GM12865 (cell line): ENCODE measurements at regions not wholly inside any gene's neighbourhood (a gene's known extent, or its start where the extent isn't known, plus 50 kb on each side); places are given as distances from the start of the nearest gene placed in this dataset.
"Not testable (repeated sequence)": the region's sequence is repeated elsewhere in the genome, so short reads cannot be mapped to it uniquely, and the experiment has no call there.

Experiments used
- DNase-seq: peaks from one replicate; pipeline ENCODE4 v3.0.0; 2010; ENCODE audit warnings: low read depth
- H3K4me3 ChIP-seq: 2 replicates; pipeline ENCODE4 v1.5.1; 2011; ENCODE audit warnings: mild to moderate bottlenecking, low read depth, low read length, control low read depth
- TF ChIP-seq, protein P1 (sequence below): IDR thresholded peaks from 2 replicates; pipeline ENCODE4 v1.5.1; 2011; ENCODE audit warnings: low read length, control low read depth, low read depth, inconsistent platforms; ENCODE audit not compliant: insufficient read depth; ENCODE audit errors: missing control alignments

DNA sequence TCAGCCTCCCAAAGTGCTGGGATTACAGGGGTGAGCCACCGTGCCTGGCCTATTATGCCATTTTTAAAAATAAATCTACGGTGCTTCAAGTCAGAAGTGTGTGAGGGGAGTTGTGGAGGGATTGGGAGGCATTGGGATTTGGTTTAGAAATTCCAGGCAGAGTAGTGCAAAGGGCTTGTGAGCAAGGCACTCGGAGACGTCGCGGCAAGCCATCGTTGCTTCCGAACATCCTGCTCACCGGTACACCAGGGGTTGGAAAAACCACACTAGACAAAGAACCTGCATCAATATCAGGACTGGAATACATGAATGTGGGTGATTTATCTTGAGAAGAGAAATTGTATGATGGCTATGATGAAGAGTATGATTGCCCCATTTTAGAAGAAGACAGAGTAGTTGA, 227.0 kb downstream of the ALG10 start:
- DNase-seq: no peak
- TF ChIP-seq, protein P1, sequence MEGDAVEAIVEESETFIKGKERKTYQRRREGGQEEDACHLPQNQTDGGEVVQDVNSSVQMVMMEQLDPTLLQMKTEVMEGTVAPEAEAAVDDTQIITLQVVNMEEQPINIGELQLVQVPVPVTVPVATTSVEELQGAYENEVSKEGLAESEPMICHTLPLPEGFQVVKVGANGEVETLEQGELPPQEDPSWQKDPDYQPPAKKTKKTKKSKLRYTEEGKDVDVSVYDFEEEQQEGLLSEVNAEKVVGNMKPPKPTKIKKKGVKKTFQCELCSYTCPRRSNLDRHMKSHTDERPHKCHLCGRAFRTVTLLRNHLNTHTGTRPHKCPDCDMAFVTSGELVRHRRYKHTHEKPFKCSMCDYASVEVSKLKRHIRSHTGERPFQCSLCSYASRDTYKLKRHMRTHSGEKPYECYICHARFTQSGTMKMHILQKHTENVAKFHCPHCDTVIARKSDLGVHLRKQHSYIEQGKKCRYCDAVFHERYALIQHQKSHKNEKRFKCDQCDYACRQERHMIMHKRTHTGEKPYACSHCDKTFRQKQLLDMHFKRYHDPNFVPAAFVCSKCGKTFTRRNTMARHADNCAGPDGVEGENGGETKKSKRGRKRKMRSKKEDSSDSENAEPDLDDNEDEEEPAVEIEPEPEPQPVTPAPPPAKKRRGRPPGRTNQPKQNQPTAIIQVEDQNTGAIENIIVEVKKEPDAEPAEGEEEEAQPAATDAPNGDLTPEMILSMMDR: no peak
- H3K4me3 ChIP-seq: no peak overlapping the region

DNA sequence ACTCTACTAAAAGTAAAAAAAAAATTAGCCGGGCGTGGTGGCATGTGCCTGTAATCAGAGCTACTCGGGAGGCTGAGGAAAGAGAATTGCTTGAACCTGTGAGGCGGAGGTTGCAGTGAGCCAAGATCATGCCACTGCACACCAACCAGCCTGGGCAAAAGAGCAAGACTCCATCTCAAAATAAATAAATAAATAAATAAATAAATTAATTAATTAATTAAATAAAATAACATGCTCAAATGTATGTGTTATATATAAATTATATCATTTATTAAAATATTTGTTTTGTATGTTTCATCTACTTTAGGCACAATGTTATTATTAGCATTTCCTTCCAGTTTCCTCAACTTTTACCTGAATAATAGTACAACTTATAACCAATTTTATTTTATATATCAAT, 229.6 kb downstream of the ALG10 start:
- DNase-seq, H3K4me3 ChIP-seq: not testable (repeated sequence)

DNA sequence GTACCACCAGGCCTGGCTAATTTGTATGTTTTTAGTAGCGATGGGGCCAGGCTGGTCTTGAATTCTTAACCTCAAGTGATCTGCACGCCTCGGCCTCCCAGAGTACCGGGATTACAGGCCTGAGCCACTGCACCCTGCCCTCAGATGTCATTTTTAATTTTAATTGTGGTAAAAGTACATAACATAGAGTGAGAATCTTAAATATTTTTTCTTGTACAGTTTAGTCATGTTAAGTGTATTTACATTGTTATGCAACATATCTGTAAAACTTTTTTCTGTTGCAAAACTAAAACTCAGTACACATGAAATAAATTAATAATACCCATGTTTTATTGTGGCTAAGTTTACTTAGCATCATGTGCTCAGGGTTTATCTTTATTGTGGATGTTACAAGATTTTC, 231.4 kb downstream of the ALG10 start:
- TF ChIP-seq, protein P1: no peak
- H3K4me3 ChIP-seq: no peak overlapping the region
- DNase-seq: no peak

- DNase-seq: no peak
- no peak overlapping the region for H3K4me3 ChIP-seq
- TF ChIP-seq, protein P1: no peak
Observed at GRCh38 chr12:34257093-34257492, 234.8 kb downstream of the ALG10 start.

GRCh38 chr12:34262140-34262539, 239.8 kb downstream of the ALG10 start:
- not testable (repeated sequence) for H3K4me3 ChIP-seq, DNase-seq

- TF ChIP-seq, protein P1: no peak
- DNase-seq: no peak
- no peak overlapping the region for H3K4me3 ChIP-seq
Observed at GRCh38 chr12:34264110-34264509, 241.8 kb downstream of the ALG10 start.

- not testable (repeated sequence) for DNase-seq, H3K4me3 ChIP-seq
Observed at GRCh38 chr12:34273703-34274102, 251.4 kb downstream of the ALG10 start.

GRCh38 chr12:34275129-34275528, 252.8 kb downstream of the ALG10 start:
- no peak overlapping the region for H3K4me3 ChIP-seq
- TF ChIP-seq, protein P1: no peak
- DNase-seq: no peak

DNA sequence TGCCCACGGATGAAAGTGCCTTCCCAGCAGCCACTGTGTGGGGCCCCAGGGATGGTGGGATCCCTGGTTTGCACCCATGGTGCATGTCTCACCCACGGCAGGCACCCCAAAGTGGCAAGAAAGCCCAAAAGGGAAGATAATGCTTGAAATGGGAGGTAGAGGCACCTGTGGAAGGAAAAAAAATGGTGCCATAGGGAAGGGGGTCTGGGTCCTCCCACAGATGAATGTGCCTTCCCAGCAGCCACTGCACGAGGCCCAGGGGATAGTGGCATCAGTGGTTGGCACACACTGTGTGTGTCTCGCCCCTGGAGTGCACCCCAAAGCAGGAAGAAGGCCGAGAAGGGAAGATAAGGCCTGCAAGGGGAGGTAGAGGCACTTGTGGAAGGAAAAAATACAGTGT, 264.2 kb downstream of the ALG10 start:
- TF ChIP-seq, protein P1: no peak
- no peak for DNase-seq
- H3K4me3 ChIP-seq: no peak overlapping the region
